ENCODE measurements at regions not wholly inside any gene's neighbourhood (a gene's known extent, or its start where the extent isn't known, plus 50 kb on each side); places are given as distances from the start of the nearest gene placed in this dataset.

DNA sequence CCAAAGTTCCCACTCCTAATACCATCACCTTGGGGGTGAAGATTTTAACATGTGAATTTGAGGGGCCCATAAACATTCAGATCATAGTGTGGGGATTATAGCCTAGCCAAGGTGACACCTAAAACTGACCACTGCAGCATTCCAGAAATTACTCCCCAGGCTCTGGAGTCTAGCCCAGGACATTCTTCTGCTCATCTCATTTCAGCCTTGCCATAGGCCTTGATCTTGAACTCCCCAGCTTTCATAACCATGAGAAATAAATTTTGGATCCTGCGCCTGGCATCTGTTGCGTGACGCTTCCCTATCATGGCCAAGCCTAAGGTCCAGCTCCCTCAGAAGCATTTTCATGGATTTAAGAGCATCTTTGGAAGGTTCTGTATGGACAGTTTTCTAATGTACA, 502.9 kb upstream of the THBS1 start:
- Histone ChIP-seq H3K9me3 (ENCODE audit: control insufficient read depth, insufficient read depth, low read depth, low read length) (no peaks in the 10 kb centered on the region), H3K36me3 (ENCODE audit: control insufficient read depth, insufficient read depth, low read length) (no peaks in the 10 kb centered on the region), H3K4me3 (ENCODE audit: low read depth in 2 of 2, low read length in 2 of 2) (no peak overlapping the region), H3K27ac (ENCODE audit: low read length) (no peak overlapping the region), H3K27me3 (ENCODE audit: control insufficient read depth, insufficient read depth, low read length) (no peaks in the 10 kb centered on the region), H3K4me1 (ENCODE audit: control insufficient read depth, insufficient read depth, low read length) (no peaks in the 10 kb centered on the region)
- in situ Hi-C loops (cut with HindIII; ENCODE audit: low pct_unique_long_range_greater_than_20kb, low sequenced_read_pairs) (no loop called here), intact Hi-C loops (cut with micrococcal nuclease; ENCODE audit: unreplicated experiment) (no loop called here)
- CTCF ChIA-PET = no interaction called here
- ATAC-seq (no peak), DNase-seq (ENCODE audit: low read depth, low spot score) (no peak)
- no TSS peak for BruUV-seq (replicated peaks)
- no peak for TF ChIP-seq SIN3A (IDR thresholded peaks at IDR 0.05; ENCODE audit: borderline replicate concordance, insufficient read depth, low read depth, low read length)
- TF ChIP-seq TCF7L2 (IDR thresholded peaks at IDR 0.05; ENCODE audit: low read depth, low read length) = no peak
- no peak for TF ChIP-seq POLR2AphosphoS5 (IDR thresholded peaks at IDR 0.05; ENCODE audit: low read depth, low read length)
- TF ChIP-seq, protein P1, sequence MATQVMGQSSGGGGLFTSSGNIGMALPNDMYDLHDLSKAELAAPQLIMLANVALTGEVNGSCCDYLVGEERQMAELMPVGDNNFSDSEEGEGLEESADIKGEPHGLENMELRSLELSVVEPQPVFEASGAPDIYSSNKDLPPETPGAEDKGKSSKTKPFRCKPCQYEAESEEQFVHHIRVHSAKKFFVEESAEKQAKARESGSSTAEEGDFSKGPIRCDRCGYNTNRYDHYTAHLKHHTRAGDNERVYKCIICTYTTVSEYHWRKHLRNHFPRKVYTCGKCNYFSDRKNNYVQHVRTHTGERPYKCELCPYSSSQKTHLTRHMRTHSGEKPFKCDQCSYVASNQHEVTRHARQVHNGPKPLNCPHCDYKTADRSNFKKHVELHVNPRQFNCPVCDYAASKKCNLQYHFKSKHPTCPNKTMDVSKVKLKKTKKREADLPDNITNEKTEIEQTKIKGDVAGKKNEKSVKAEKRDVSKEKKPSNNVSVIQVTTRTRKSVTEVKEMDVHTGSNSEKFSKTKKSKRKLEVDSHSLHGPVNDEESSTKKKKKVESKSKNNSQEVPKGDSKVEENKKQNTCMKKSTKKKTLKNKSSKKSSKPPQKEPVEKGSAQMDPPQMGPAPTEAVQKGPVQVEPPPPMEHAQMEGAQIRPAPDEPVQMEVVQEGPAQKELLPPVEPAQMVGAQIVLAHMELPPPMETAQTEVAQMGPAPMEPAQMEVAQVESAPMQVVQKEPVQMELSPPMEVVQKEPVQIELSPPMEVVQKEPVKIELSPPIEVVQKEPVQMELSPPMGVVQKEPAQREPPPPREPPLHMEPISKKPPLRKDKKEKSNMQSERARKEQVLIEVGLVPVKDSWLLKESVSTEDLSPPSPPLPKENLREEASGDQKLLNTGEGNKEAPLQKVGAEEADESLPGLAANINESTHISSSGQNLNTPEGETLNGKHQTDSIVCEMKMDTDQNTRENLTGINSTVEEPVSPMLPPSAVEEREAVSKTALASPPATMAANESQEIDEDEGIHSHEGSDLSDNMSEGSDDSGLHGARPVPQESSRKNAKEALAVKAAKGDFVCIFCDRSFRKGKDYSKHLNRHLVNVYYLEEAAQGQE (IDR thresholded peaks at IDR 0.05; ENCODE audit: insufficient read depth in 1 of 2, low read depth in 2 of 2, low read length in 1 of 2) = no peak
- TF ChIP-seq, protein P2, sequence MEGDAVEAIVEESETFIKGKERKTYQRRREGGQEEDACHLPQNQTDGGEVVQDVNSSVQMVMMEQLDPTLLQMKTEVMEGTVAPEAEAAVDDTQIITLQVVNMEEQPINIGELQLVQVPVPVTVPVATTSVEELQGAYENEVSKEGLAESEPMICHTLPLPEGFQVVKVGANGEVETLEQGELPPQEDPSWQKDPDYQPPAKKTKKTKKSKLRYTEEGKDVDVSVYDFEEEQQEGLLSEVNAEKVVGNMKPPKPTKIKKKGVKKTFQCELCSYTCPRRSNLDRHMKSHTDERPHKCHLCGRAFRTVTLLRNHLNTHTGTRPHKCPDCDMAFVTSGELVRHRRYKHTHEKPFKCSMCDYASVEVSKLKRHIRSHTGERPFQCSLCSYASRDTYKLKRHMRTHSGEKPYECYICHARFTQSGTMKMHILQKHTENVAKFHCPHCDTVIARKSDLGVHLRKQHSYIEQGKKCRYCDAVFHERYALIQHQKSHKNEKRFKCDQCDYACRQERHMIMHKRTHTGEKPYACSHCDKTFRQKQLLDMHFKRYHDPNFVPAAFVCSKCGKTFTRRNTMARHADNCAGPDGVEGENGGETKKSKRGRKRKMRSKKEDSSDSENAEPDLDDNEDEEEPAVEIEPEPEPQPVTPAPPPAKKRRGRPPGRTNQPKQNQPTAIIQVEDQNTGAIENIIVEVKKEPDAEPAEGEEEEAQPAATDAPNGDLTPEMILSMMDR (IDR thresholded peaks at IDR 0.05) = no peak
- POLR2A ChIA-PET = no interaction called here

DNA sequence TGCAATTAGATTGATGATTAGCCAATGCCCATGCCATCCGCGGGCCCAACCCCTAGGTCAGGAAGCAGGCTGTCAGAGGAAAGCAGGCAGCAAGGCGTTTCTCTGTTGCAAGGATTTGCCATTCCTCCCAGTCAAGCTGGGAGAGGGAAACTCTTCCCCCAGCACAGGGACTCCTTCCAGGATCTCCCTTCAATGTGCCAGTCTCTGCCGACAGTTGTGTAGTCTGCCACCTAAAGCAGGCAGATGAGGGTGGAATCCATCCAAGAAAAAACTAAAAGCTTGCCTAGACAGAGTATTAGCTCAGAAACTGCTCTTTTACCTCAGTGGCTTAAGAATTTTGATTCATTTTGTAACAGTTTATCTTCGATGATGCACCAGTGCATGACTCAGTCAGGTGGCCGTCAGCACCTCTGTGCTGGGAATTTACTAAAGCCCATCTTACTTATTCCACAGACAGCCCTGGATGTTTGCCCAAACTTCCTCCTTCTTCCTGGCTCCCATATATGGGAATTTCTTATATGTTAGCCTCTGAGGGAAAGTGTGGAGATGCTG, 501.5 kb upstream of the THBS1 start:
- ChIA-PET POLR2A (no interaction called here), CTCF (no interaction called here)
- Histone ChIP-seq H3K9me3 (ENCODE audit: control insufficient read depth, insufficient read depth, low read depth, low read length) (no peaks in the 10 kb centered on the region), H3K27ac (ENCODE audit: low read length) (no peak overlapping the region), H3K4me3 (ENCODE audit: low read depth in 2 of 2, low read length in 2 of 2) (no peak overlapping the region), H3K27me3 (ENCODE audit: control insufficient read depth, insufficient read depth, low read length) (no peaks in the 10 kb centered on the region), H3K36me3 (ENCODE audit: control insufficient read depth, insufficient read depth, low read length) (no peaks in the 10 kb centered on the region), H3K4me1 (ENCODE audit: control insufficient read depth, insufficient read depth, low read length) (no peaks in the 10 kb centered on the region)
- BruUV-seq (replicated peaks) = no TSS peak
- intact Hi-C loops (cut with micrococcal nuclease; ENCODE audit: unreplicated experiment) = no loop called here
- DNase-seq (ENCODE audit: low read depth, low spot score) (no peak), ATAC-seq (no peak)
- no peak for TF ChIP-seq POLR2AphosphoS5 (IDR thresholded peaks at IDR 0.05; ENCODE audit: low read depth, low read length)
- TF ChIP-seq SIN3A (IDR thresholded peaks at IDR 0.05; ENCODE audit: borderline replicate concordance, insufficient read depth, low read depth, low read length) = no peak
- TF ChIP-seq, protein P2 (IDR thresholded peaks at IDR 0.05) = no peak
- TF ChIP-seq TCF7L2 (IDR thresholded peaks at IDR 0.05; ENCODE audit: low read depth, low read length) = no peak
- TF ChIP-seq, protein P1 (IDR thresholded peaks at IDR 0.05; ENCODE audit: insufficient read depth in 1 of 2, low read depth in 2 of 2, low read length in 1 of 2) = no peak
- in situ Hi-C loops (cut with HindIII; ENCODE audit: low pct_unique_long_range_greater_than_20kb, low sequenced_read_pairs) = no loop called here

All from Panc1 (cell line).